ENCODE measurements at regions not wholly inside any gene's neighbourhood (a gene's known extent, or its start where the extent isn't known, plus 50 kb on each side); places are given as distances from the start of the nearest gene placed in this dataset.

GRCh38 chr2:113370478-113371091, 66.9 kb upstream of the ZNG1B start:
- TF ChIP-seq CTCF (IDR thresholded peaks at IDR 0.05) (peak; percentile 75), ZFX (IDR thresholded peaks at IDR 0.05; ENCODE audit: borderline replicate concordance) (no peak)
